ENCODE measurements at regions not wholly inside any gene's neighbourhood (a gene's known extent, or its start where the extent isn't known, plus 50 kb on each side); places are given as distances from the start of the nearest gene placed in this dataset.

DNA sequence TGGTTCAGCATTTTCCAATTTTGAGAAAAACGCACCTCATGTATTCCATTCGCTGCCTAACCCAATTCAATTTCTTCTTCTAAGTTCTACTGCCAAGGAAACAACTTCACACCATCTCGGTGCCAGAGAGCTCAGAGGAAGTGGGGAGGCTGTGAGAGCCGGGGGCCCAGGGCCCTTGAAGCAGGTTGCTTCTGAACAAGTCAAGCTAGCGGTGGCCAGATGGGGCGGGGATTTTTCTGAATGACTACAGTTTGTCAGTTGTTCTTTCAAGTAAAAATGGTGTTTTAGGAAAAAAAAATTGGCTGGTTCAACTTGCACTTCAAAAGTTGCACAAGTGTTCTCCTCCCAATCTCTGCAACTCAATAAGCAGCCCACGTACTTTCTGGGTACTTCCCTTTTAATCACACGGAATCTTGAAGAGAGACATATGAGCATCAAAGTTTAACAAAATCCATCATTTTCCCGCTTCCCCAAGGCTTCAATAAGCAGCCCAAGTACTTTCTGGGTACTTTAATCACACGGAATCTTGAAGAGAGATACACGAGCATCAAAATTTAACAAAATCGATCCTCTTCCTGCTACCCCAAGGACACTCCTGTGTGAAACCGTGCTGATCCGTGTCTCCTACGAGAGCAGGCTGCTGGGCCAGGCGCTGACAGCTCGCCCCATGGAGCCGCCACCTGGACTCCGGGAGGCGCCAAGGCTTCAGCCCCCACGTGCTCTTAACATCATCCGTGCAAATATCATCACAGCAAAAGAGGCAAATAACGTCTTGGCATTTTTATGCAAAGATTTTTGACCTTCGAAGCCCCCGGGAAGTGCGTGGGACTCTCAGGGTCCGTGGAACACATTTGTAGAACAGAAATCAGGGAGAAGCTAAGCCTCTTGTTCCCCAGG, 186.7 kb upstream of the PDE10A start:
- H3K4me1 ChIP-seq (ENCODE audit: control insufficient read depth, insufficient read depth, low read length): peaks cover 15% of the 10 kb centered on the region
- H3K27me3 ChIP-seq (replicated peaks; ENCODE audit: control insufficient read depth, insufficient read depth, low read length): peaks cover 60% of the 10 kb centered on the region
- no peak overlapping the region for H3K9ac ChIP-seq (ENCODE audit: low read length)
- H3K36me3 ChIP-seq (ENCODE audit: control insufficient read depth, insufficient read depth, low read length, severe bottlenecking): no peaks in the 10 kb centered on the region
- H3K9me3 ChIP-seq (ENCODE audit: control insufficient read depth, low read length): no peaks in the 10 kb centered on the region
- H3K4me3 ChIP-seq (ENCODE audit: low read length): no peak overlapping the region
- DNase-seq (ENCODE audit: low read depth): no peak

DNA sequence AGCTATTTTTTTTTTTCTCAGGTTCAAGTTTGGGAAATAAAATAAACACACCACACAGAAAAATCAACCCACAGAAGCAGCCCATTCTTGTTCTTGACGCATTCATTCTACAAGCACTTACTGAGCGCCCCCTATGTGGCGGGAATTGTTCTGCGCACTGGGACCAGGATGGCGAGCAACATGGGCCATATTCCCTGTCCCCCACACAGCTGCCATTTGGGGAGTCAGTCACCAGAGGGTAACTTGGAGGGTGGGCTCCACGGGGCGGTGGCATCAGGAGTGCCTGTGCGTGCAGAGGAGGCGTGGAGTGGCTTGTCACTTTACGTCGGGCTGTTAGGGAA, 185.0 kb upstream of the PDE10A start:
- no peaks in the 10 kb centered on the region for H3K36me3 ChIP-seq (ENCODE audit: control insufficient read depth, insufficient read depth, low read length, severe bottlenecking)
- H3K4me1 ChIP-seq (ENCODE audit: control insufficient read depth, insufficient read depth, low read length): peaks cover 15% of the 10 kb centered on the region
- no peak for DNase-seq (ENCODE audit: low read depth)
- no peak overlapping the region for H3K9ac ChIP-seq (ENCODE audit: low read length)
- H3K9me3 ChIP-seq (ENCODE audit: control insufficient read depth, low read length): no peaks in the 10 kb centered on the region
- no peak overlapping the region for H3K4me3 ChIP-seq (ENCODE audit: low read length)
- H3K27me3 ChIP-seq (replicated peaks; ENCODE audit: control insufficient read depth, insufficient read depth, low read length): peaks cover 47% of the 10 kb centered on the region

DNA sequence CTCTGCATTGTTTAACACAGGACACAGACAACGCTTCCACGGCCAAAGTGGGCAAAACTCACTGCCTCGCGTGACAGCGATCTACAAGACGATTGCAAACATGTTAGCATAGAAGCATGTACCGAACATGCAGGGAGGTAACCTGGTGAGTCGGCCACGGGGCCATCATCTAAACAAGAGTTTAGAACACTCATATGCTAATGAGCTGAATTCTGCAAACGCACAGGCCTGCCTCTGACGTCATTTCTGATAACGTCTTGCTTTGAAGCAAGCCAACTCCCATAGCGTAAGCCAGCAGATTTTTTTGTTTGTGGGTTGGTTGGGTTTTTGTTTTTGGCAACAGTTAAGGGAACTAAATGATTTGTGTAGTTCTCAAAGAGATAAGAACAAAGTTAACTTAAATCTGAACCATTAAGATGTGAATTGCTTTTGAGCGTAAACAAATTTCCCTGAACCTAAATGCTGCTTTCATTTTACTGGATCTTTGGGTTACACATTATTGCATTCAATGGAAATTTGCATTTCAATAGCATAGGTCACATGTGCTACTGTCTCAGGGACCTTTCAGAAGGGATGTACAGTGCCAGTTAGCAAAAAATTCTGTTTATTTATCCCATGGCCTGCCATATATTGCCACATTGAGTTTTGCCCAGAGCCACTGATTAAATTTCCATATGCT, 184.5 kb upstream of the PDE10A start:
- H3K9me3 ChIP-seq (ENCODE audit: control insufficient read depth, low read length): no peaks in the 10 kb centered on the region
- no peak overlapping the region for H3K9ac ChIP-seq (ENCODE audit: low read length)
- H3K27me3 ChIP-seq (replicated peaks; ENCODE audit: control insufficient read depth, insufficient read depth, low read length): peaks cover 46% of the 10 kb centered on the region
- H3K4me3 ChIP-seq (ENCODE audit: low read length): no peak overlapping the region
- no peak for DNase-seq (ENCODE audit: low read depth)
- H3K4me1 ChIP-seq (ENCODE audit: control insufficient read depth, insufficient read depth, low read length): peaks cover 15% of the 10 kb centered on the region
- no peaks in the 10 kb centered on the region for H3K36me3 ChIP-seq (ENCODE audit: control insufficient read depth, insufficient read depth, low read length, severe bottlenecking)

DNA sequence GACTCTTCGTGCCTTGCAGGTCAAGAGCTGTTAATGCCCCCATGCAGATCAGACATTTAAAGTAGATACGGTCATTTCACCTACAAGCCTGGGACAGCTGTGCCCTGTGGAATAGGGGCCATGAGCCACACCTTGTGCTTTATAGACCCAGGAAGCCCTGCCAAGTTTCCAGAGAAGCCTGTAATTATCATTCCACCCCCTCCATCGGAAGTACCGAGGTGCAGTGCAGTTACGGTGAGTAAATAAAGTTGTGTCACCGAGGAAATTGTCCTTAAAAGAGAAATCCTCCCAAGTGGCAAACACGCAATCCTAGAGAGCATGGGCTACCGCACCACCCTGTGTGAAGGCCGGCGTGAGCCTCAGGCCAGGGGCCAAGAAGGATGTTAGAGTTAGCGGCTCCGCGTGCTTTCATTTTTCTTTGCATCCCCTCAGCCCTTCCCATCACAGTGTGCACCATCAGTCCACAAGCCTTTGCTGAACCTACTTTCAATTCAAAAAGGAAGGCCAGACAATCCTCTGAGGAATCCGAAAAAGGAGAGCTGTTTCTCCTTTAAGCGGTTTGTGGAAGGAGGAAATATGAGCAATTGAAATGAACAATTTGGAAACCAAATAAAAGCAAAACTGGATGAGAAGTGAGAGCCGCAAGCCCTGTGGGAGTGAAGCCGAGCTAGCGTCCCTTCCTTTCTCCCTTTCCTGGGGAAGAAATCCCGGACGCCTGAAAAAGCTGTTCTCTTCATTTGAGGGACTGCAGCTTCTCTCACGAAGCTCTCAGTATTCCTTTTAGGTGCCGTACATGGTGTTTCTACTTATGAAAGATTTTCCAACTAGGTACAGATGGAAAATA, 183.3 kb upstream of the PDE10A start:
- Histone ChIP-seq H3K4me1 (ENCODE audit: control insufficient read depth, insufficient read depth, low read length) (peaks cover 15% of the 10 kb centered on the region), H3K4me3 (ENCODE audit: low read length) (peak overlapping the region; percentile 74), H3K9ac (ENCODE audit: low read length) (peak overlapping the region; percentile 11), H3K27me3 (replicated peaks; ENCODE audit: control insufficient read depth, insufficient read depth, low read length) (peaks cover 40% of the 10 kb centered on the region), H3K36me3 (ENCODE audit: control insufficient read depth, insufficient read depth, low read length, severe bottlenecking) (no peaks in the 10 kb centered on the region), H3K9me3 (ENCODE audit: control insufficient read depth, low read length) (no peaks in the 10 kb centered on the region)
- DNase-seq (ENCODE audit: low read depth): no peak

DNA sequence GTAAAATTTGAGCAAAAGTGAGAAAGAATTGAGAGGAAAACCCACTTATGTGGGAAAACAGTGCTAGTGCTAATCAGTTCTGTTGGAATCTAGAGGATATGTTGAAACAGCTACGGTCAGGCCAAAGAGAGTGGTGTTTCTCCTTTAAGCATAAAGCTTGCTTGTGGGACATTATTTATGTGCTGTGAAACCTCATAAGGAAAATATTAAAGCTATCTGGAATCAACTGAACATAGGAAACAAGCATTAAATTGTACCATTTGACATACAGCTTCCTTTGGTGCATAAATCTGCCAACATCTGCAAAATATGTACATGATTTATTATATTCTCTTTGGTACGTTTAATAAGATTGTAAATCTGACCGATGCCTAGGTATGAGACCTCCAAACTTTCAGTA, 182.5 kb upstream of the PDE10A start:
- Histone ChIP-seq H3K36me3 (ENCODE audit: control insufficient read depth, insufficient read depth, low read length, severe bottlenecking) (no peaks in the 10 kb centered on the region), H3K4me1 (ENCODE audit: control insufficient read depth, insufficient read depth, low read length) (peaks cover 15% of the 10 kb centered on the region), H3K9ac (ENCODE audit: low read length) (no peak overlapping the region), H3K9me3 (ENCODE audit: control insufficient read depth, low read length) (no peaks in the 10 kb centered on the region), H3K27me3 (replicated peaks; ENCODE audit: control insufficient read depth, insufficient read depth, low read length) (peaks cover 34% of the 10 kb centered on the region), H3K4me3 (ENCODE audit: low read length) (no peak overlapping the region)
- DNase-seq (ENCODE audit: low read depth): no peak

DNA sequence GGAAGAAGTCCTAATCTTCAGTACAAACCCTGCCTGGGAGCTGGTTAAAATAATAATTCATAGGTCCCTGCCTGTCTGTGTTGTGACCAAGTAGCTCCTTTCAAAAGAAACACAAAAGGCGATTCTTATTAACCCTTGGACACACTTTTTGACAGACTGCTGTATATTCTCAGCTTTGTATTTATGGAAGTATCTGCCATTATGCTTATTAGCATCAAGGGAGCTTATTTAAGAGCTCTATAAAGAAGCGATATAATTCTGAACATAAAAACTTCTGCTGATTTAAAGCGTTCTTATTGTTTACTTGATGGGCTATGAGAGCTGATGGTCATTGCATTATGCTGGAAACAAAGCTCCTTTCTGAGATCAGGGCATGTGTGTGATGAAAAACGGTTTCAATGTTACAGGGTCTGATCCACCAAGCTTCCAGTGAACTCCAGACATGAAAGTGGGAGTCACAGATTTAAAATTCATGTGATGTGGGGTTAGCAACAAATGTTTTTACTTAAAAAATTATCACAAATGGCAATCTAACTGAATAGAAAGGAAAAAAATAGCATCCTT, 181.8 kb upstream of the PDE10A start:
- no peak for DNase-seq (ENCODE audit: low read depth)
- H3K9ac ChIP-seq (ENCODE audit: low read length): no peak overlapping the region
- H3K27me3 ChIP-seq (replicated peaks; ENCODE audit: control insufficient read depth, insufficient read depth, low read length): peaks cover 34% of the 10 kb centered on the region
- no peaks in the 10 kb centered on the region for H3K9me3 ChIP-seq (ENCODE audit: control insufficient read depth, low read length)
- H3K4me1 ChIP-seq (ENCODE audit: control insufficient read depth, insufficient read depth, low read length): peaks cover 11% of the 10 kb centered on the region
- H3K4me3 ChIP-seq (ENCODE audit: low read length): no peak overlapping the region
- no peaks in the 10 kb centered on the region for H3K36me3 ChIP-seq (ENCODE audit: control insufficient read depth, insufficient read depth, low read length, severe bottlenecking)

DNA sequence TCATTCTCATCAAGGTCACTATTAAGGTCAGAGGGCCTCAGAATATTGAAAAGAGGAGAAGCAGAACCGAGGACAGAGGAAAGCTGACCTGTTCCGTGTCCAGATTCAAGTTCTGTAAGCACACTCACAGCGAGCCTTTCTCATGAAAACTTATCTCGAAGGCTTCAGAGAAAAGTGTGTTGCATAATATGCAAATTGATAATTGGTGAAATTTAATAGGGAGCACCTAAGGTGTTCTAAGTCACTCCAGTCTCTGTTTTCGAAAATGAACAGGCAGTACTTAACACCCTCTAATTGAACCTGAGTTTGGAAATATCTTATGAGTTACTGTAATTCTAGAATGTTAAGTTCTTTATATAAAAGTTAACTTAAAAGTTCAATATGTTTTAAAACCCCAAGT, 181.2 kb upstream of the PDE10A start:
- Histone ChIP-seq H3K4me1 (ENCODE audit: control insufficient read depth, insufficient read depth, low read length) (peaks cover 11% of the 10 kb centered on the region), H3K9ac (ENCODE audit: low read length) (no peak overlapping the region), H3K4me3 (ENCODE audit: low read length) (no peak overlapping the region), H3K27me3 (replicated peaks; ENCODE audit: control insufficient read depth, insufficient read depth, low read length) (peaks cover 34% of the 10 kb centered on the region), H3K9me3 (ENCODE audit: control insufficient read depth, low read length) (no peaks in the 10 kb centered on the region), H3K36me3 (ENCODE audit: control insufficient read depth, insufficient read depth, low read length, severe bottlenecking) (no peaks in the 10 kb centered on the region)
- DNase-seq (ENCODE audit: low read depth): no peak

DNA sequence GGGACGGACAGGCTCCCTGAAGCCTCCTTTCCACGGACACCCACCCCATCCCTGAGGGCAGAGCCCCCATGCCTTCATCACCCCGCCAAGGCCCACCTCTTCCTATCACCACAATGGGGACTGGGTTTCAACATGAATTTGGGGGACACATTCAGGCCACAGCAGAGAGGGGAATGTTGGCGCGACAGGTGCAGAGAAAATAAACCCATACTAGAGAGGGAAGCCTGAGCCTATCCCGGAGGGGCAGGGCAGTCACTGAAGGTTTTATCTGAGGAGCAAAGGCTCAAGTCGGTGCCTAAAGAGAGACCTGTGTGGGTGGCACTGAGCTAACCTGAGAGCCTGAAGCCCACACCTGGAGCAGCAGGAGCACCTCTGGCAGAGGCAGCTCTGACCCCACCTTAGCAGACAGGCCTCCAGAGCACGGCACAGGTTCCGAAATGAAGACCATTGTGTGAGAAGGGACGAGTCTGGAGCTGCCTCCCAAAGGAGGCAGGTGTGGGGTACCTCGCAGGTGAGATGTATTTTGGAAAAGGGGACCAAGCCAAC, 180.6 kb upstream of the PDE10A start:
- Histone ChIP-seq H3K27me3 (replicated peaks; ENCODE audit: control insufficient read depth, insufficient read depth, low read length) (peaks cover 34% of the 10 kb centered on the region), H3K9me3 (ENCODE audit: control insufficient read depth, low read length) (no peaks in the 10 kb centered on the region), H3K9ac (ENCODE audit: low read length) (no peak overlapping the region), H3K4me1 (ENCODE audit: control insufficient read depth, insufficient read depth, low read length) (peaks cover 11% of the 10 kb centered on the region), H3K4me3 (ENCODE audit: low read length) (no peak overlapping the region), H3K36me3 (ENCODE audit: control insufficient read depth, insufficient read depth, low read length, severe bottlenecking) (no peaks in the 10 kb centered on the region)
- DNase-seq (ENCODE audit: low read depth): no peak

DNA sequence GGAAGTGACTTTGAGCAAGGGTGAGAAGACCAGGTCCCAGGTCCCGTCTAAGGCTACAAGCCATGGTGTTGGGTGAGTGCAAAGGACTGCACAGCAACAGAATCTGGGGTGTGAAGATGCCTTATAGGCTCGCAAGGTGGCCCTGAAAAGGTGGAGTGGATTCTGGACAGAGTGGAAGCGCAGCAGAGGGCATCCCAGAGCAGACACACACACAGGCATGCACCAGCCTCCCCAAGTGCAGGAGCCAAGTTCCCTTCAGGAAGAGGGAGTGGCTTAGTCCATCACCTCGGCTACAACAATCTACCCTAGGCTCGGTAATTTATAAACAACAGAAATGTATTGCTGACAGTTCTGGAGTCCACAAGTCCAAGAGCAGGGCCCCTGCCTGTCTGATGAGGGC, 180.1 kb upstream of the PDE10A start:
- no peaks in the 10 kb centered on the region for H3K36me3 ChIP-seq (ENCODE audit: control insufficient read depth, insufficient read depth, low read length, severe bottlenecking)
- peaks cover 34% of the 10 kb centered on the region for H3K27me3 ChIP-seq (replicated peaks; ENCODE audit: control insufficient read depth, insufficient read depth, low read length)
- peaks cover 11% of the 10 kb centered on the region for H3K4me1 ChIP-seq (ENCODE audit: control insufficient read depth, insufficient read depth, low read length)
- no peak for DNase-seq (ENCODE audit: low read depth)
- H3K4me3 ChIP-seq (ENCODE audit: low read length): no peak overlapping the region
- H3K9me3 ChIP-seq (ENCODE audit: control insufficient read depth, low read length): no peaks in the 10 kb centered on the region
- H3K9ac ChIP-seq (ENCODE audit: low read length): no peak overlapping the region

DNA sequence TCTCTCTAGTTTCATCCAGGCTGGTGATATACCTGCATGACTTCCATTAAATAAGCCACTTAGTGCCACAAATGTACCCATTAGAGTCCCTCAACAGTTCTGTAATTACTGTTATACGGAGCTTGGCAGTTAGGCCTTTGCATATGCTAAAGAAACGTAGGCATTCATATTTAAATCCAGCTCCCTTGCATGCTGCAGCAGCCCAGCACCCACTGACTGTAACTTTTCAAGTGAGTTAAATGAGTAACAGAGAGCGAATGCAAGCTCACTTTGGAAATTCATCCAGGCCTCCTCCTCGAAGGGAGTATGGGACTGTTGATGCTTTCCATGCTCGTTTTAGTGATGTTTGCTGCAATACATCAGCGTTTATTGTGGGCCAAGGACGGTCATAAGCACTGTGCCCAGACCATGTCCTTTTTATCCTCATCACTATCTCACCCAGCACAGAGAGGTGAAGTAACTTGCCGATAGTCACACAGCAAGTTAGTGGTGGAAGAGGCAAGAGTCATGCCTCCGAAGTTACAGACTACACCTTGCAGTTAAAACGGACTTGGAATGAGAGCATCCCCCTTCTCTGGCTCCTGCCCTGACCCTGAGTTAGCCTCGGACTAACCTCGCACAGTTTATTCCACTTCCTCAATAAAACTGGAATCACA, 179.4 kb upstream of the PDE10A start:
- DNase-seq (ENCODE audit: low read depth): no peak
- H3K9me3 ChIP-seq (ENCODE audit: control insufficient read depth, low read length): no peaks in the 10 kb centered on the region

More for the DNA sequence above, 179.4 kb upstream of the PDE10A start:
- Histone ChIP-seq H3K27me3 (replicated peaks; ENCODE audit: control insufficient read depth, insufficient read depth, low read length) (peaks cover 29% of the 10 kb centered on the region), H3K4me1 (ENCODE audit: control insufficient read depth, insufficient read depth, low read length) (peaks cover 11% of the 10 kb centered on the region), H3K4me3 (ENCODE audit: low read length) (no peak overlapping the region), H3K36me3 (ENCODE audit: control insufficient read depth, insufficient read depth, low read length, severe bottlenecking) (no peaks in the 10 kb centered on the region), H3K9ac (ENCODE audit: low read length) (no peak overlapping the region)

Measured in adipocyte (in vitro differentiated cells).